GM19043 (cell line): ENCODE measurements at regions not wholly inside any gene's neighbourhood (a gene's known extent, or its start where the extent isn't known, plus 50 kb on each side); places are given as distances from the start of the nearest gene placed in this dataset.
"Not testable (repeated sequence)": the region's sequence is repeated elsewhere in the genome, so short reads cannot be mapped to it uniquely, and the experiment has no call there.

Experiments
- ATAC-seq: cut with Tn5 transposase; IDR thresholded peaks from one replicate; pipeline ENCODE4 v1.9.1; 2021; ENCODE audit warnings: low read depth; ENCODE audit not compliant: unreplicated experiment

GRCh38 chr9:115844433-115844832 is 309.2 kb upstream of the PAPPA start:
- not testable (repeated sequence) for ATAC-seq

GRCh38 chr9:115845648-115846312 is 307.8 kb upstream of the PAPPA start:
- no peak for ATAC-seq

- ATAC-seq = no peak
Observed at GRCh38 chr9:115847216-115847615, 306.4 kb upstream of the PAPPA start.

GRCh38 chr9:115849679-115850412 is 303.7 kb upstream of the PAPPA start:
- ATAC-seq = no peak

GRCh38 chr9:115850548-115851304 is 302.9 kb upstream of the PAPPA start:
- no peak for ATAC-seq

- no peak for ATAC-seq
Observed at GRCh38 chr9:115855458-115856133, 298.0 kb upstream of the PAPPA start.

- not testable (repeated sequence) for ATAC-seq
Observed at GRCh38 chr9:115858421-115858820, 295.2 kb upstream of the PAPPA start.

GRCh38 chr9:115862021-115862420 is 291.6 kb upstream of the PAPPA start:
- no peak for ATAC-seq

GRCh38 chr9:115864581-115864980 is 289.0 kb upstream of the PAPPA start:
- ATAC-seq = no peak

GRCh38 chr9:115867326-115867725 is 286.3 kb upstream of the PAPPA start:
- ATAC-seq = no peak

GRCh38 chr9:115877852-115878438 is 275.6 kb upstream of the PAPPA start:
- no peak for ATAC-seq

- no peak for ATAC-seq
Observed at GRCh38 chr9:115879451-115879850, 274.1 kb upstream of the PAPPA start.

- no peak for ATAC-seq
Observed at GRCh38 chr9:115880221-115880885, 273.2 kb upstream of the PAPPA start.

- no peak for ATAC-seq
Observed at GRCh38 chr9:115882911-115883310, 270.7 kb upstream of the PAPPA start.

- no peak for ATAC-seq
Observed at GRCh38 chr9:115883467-115884329, 269.9 kb upstream of the PAPPA start.

GRCh38 chr9:115884846-115885245 is 268.7 kb upstream of the PAPPA start:
- no peak for ATAC-seq

GRCh38 chr9:115888131-115888530 is 265.5 kb upstream of the PAPPA start:
- ATAC-seq = no peak

- no peak for ATAC-seq
Observed at GRCh38 chr9:115891929-115892328, 261.7 kb upstream of the PAPPA start.

GRCh38 chr9:115898478-115898877 is 255.1 kb upstream of the PAPPA start:
- not testable (repeated sequence) for ATAC-seq
